ENCODE measurements at regions not wholly inside any gene's neighbourhood (a gene's known extent, or its start where the extent isn't known, plus 50 kb on each side); places are given as distances from the start of the nearest gene placed in this dataset.

GRCh38 chr6:132964868-132965382 is 150.6 kb downstream of the RPS12 start:
- no peak overlapping the region for H3K4me3 ChIP-seq (ENCODE audit: insufficient read depth, low read length)
- TF ChIP-seq CTCF (IDR thresholded peaks at IDR 0.05; ENCODE audit: extremely low read depth, low read depth, low read length) = no peak
- no peaks in the 10 kb centered on the region for H4K20me1 ChIP-seq (ENCODE audit: insufficient read depth, low read length)
- H2AFZ ChIP-seq (ENCODE audit: low read length) = no peak overlapping the region
- no peaks in the 10 kb centered on the region for H3K36me3 ChIP-seq (ENCODE audit: insufficient read depth, low read length)
- DNase-seq (ENCODE audit: insufficient read length, low spot score, missing footprints) = peak; percentile 64
- no peaks in the 10 kb centered on the region for H3K79me2 ChIP-seq (ENCODE audit: insufficient read depth, low read length)
- H3K9me3 ChIP-seq (ENCODE audit: low read depth, low read length) = no peaks in the 10 kb centered on the region
- H3K27ac ChIP-seq (ENCODE audit: low read depth, low read length) = no peak overlapping the region
- no peak overlapping the region for H3K4me2 ChIP-seq (ENCODE audit: insufficient read depth, low read length)
- peaks cover 9% of the 10 kb centered on the region for H3K4me1 ChIP-seq (ENCODE audit: insufficient read depth, low read length)
- peaks cover 5% of the 10 kb centered on the region for H3K27me3 ChIP-seq (ENCODE audit: insufficient read depth, low read length)

GRCh38 chr6:132967871-132968270 is 153.5 kb downstream of the RPS12 start:
- Histone ChIP-seq H3K79me2 (ENCODE audit: insufficient read depth, low read length) (no peaks in the 10 kb centered on the region), H3K36me3 (ENCODE audit: insufficient read depth, low read length) (no peaks in the 10 kb centered on the region), H3K27me3 (ENCODE audit: insufficient read depth, low read length) (peaks cover 7% of the 10 kb centered on the region), H3K4me2 (ENCODE audit: insufficient read depth, low read length) (no peak overlapping the region), H3K4me1 (ENCODE audit: insufficient read depth, low read length) (no peaks in the 10 kb centered on the region), H3K27ac (ENCODE audit: low read depth, low read length) (no peak overlapping the region), H2AFZ (ENCODE audit: low read length) (no peak overlapping the region), H3K4me3 (ENCODE audit: insufficient read depth, low read length) (no peak overlapping the region), H3K9me3 (ENCODE audit: low read depth, low read length) (no peaks in the 10 kb centered on the region), H4K20me1 (ENCODE audit: insufficient read depth, low read length) (no peaks in the 10 kb centered on the region)
- DNase-seq (ENCODE audit: insufficient read length, low spot score, missing footprints) = no peak
- no peak for TF ChIP-seq CTCF (IDR thresholded peaks at IDR 0.05; ENCODE audit: extremely low read depth, low read depth, low read length)

GRCh38 chr6:132968419-132968950 is 154.1 kb downstream of the RPS12 start:
- no peaks in the 10 kb centered on the region for H3K4me1 ChIP-seq (ENCODE audit: insufficient read depth, low read length)
- no peak for TF ChIP-seq CTCF (IDR thresholded peaks at IDR 0.05; ENCODE audit: extremely low read depth, low read depth, low read length)
- H3K27me3 ChIP-seq (ENCODE audit: insufficient read depth, low read length) = peaks cover 10% of the 10 kb centered on the region
- DNase-seq (ENCODE audit: insufficient read length, low spot score, missing footprints) = no peak
- no peaks in the 10 kb centered on the region for H3K9me3 ChIP-seq (ENCODE audit: low read depth, low read length)
- H2AFZ ChIP-seq (ENCODE audit: low read length) = no peak overlapping the region
- H3K27ac ChIP-seq (ENCODE audit: low read depth, low read length) = no peak overlapping the region
- H4K20me1 ChIP-seq (ENCODE audit: insufficient read depth, low read length) = no peaks in the 10 kb centered on the region
- H3K4me2 ChIP-seq (ENCODE audit: insufficient read depth, low read length) = no peak overlapping the region
- no peak overlapping the region for H3K4me3 ChIP-seq (ENCODE audit: insufficient read depth, low read length)
- no peaks in the 10 kb centered on the region for H3K36me3 ChIP-seq (ENCODE audit: insufficient read depth, low read length)
- no peaks in the 10 kb centered on the region for H3K79me2 ChIP-seq (ENCODE audit: insufficient read depth, low read length)

- no peak overlapping the region for H3K4me2 ChIP-seq (ENCODE audit: insufficient read depth, low read length)
- H3K36me3 ChIP-seq (ENCODE audit: insufficient read depth, low read length) = no peaks in the 10 kb centered on the region
- no peak for TF ChIP-seq CTCF (IDR thresholded peaks at IDR 0.05; ENCODE audit: extremely low read depth, low read depth, low read length)
- no peaks in the 10 kb centered on the region for H3K79me2 ChIP-seq (ENCODE audit: insufficient read depth, low read length)
- H3K27ac ChIP-seq (ENCODE audit: low read depth, low read length) = no peak overlapping the region
- H4K20me1 ChIP-seq (ENCODE audit: insufficient read depth, low read length) = no peaks in the 10 kb centered on the region
- H3K9me3 ChIP-seq (ENCODE audit: low read depth, low read length) = no peaks in the 10 kb centered on the region
- H2AFZ ChIP-seq (ENCODE audit: low read length) = no peak overlapping the region
- H3K4me1 ChIP-seq (ENCODE audit: insufficient read depth, low read length) = no peaks in the 10 kb centered on the region
- peaks cover 15% of the 10 kb centered on the region for H3K27me3 ChIP-seq (ENCODE audit: insufficient read depth, low read length)
- no peak overlapping the region for H3K4me3 ChIP-seq (ENCODE audit: insufficient read depth, low read length)
- no peak for DNase-seq (ENCODE audit: insufficient read length, low spot score, missing footprints)
Measured at GRCh38 chr6:132969196-132969595, 154.8 kb downstream of the RPS12 start.

Measured in osteoblast (primary cell).